ENCODE measurements at regions not wholly inside any gene's neighbourhood (a gene's known extent, or its start where the extent isn't known, plus 50 kb on each side); places are given as distances from the start of the nearest gene placed in this dataset.

DNA sequence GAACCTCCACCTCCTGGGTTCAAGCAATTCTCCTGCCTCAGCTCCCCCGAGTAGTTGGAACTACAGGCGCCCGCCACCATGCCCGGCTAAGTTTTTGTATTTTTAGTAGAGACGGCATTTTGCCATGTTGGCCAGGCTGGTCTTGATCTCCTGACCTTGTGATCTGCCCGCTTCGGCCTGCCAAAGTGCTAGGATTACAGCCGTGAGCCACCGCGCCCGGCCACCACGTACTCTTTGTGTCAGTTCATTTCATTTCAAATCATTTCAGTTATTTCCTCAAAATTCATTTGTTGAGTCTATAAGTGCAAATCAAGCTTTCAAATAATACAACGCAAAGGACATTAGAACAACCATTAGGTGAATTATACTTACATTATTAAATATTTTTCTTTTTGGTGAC lies 943.8 kb downstream of the TYW1 start:
- no peaks in the 10 kb centered on the region for H3K36me3 ChIP-seq
- H3K4me1 ChIP-seq, result peaks cover 0 to 12% (median 0%) of the 10 kb centered on the region in 3 donors
- H3K9me3 ChIP-seq, result no peaks in the 10 kb centered on the region
- WGBS, 2 donors (ENCODE audit: low coverage in 1 of 2), result 90 to 92% methylated on average over 7 to 10 of the region's 13 CpGs
- TF ChIP-seq EP300 (IDR thresholded peaks at IDR 0.05) (no peak), CTCF (IDR thresholded peaks at IDR 0.05) (no peak), POLR2A (IDR thresholded peaks at IDR 0.05) (no peak), POLR2AphosphoS5 (IDR thresholded peaks at IDR 0.05) (no peak)
- no peak overlapping the region for H3K27ac ChIP-seq
- H3K27me3 ChIP-seq, result no peaks in the 10 kb centered on the region
- ATAC-seq, result no peak
- H3K4me3 ChIP-seq, result no peak overlapping the region

DNA sequence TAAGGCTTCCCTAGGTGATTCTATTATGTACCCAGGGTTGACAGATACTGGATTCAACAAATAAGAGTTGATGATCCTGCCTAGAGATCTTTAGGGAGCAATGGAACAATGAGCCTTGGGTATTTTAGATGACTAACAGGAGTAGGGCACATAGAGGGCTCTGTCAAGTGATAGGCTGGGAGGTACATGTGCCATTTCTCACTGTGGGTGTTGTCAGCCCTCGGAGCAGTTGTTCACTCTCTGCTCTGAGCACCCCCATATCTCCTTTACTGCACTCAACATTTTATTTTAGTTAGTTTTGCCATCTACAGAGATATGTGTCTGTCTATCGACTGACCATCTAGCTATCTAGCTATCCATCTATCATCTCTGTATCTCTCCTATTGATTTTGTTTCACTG lies 950.6 kb downstream of the TYW1 start:
- H3K27ac ChIP-seq, result no peak overlapping the region
- no peaks in the 10 kb centered on the region for H3K27me3 ChIP-seq
- no peaks in the 10 kb centered on the region for H3K9me3 ChIP-seq
- ATAC-seq, result no peak
- 88 to 100% methylated on average over 1 to 2 of the region's 2 CpGs for WGBS, 2 donors (ENCODE audit: low coverage in 1 of 2)
- H3K4me1 ChIP-seq, result no peaks in the 10 kb centered on the region
- TF ChIP-seq POLR2A (IDR thresholded peaks at IDR 0.05) (no peak), EP300 (IDR thresholded peaks at IDR 0.05) (no peak), CTCF (IDR thresholded peaks at IDR 0.05) (no peak), POLR2AphosphoS5 (IDR thresholded peaks at IDR 0.05) (no peak)
- H3K36me3 ChIP-seq, result no peaks in the 10 kb centered on the region
- H3K4me3 ChIP-seq, result no peak overlapping the region

- H3K27me3 ChIP-seq, result no peaks in the 10 kb centered on the region
- no peak for ATAC-seq
- no peak for TF ChIP-seq POLR2AphosphoS5 (IDR thresholded peaks at IDR 0.05)
- no peak for TF ChIP-seq POLR2A (IDR thresholded peaks at IDR 0.05)
- TF ChIP-seq EP300 (IDR thresholded peaks at IDR 0.05), result no peak
- TF ChIP-seq CTCF (IDR thresholded peaks at IDR 0.05), result no peak
Observed at GRCh38 chr7:67947646-67948045, 951.0 kb downstream of the TYW1 start.

DNA sequence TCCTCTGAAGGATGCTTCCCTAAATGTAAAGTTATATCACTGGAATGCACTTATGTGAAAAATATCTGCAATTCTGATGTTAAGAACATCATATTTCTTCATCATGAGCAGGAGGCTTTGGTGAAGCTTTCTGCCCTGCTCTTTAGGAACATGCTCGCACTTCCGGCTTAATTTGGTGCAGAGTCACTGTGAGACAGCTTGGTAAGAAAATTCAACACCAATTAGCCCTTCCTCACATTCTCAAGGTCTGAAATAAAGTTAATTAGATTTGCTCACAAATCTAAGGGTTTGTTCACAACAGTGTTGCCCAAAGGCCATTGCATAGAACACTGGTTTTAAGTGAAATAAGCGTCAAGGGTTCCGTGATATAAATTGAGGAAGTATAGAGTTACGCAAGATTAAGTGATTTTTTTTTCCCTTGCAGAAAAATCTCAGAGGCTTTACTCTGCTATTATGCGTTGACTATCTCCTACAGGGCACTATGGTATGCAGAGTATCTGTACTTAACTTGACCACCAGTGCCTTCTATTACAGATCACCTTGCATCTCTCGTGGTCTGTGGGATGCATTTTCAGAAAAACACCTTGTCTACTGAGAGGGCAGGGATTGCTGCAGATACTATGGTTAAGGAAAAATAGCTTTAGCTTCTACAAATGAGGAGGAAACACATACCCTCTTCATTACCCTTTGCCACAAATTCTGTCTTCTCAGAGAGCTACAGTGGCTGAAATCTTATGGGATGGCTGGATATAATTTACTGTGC lies 953.9 kb downstream of the TYW1 start:
- no peak overlapping the region for H3K27ac ChIP-seq
- H3K27me3 ChIP-seq, result no peaks in the 10 kb centered on the region
- H3K9me3 ChIP-seq, result no peaks in the 10 kb centered on the region
- H3K36me3 ChIP-seq, result no peaks in the 10 kb centered on the region
- ATAC-seq, result no peak
- no peak overlapping the region for H3K4me3 ChIP-seq
- no peak for TF ChIP-seq POLR2AphosphoS5 (IDR thresholded peaks at IDR 0.05)
- TF ChIP-seq EP300 (IDR thresholded peaks at IDR 0.05), result no peak
- TF ChIP-seq CTCF (IDR thresholded peaks at IDR 0.05), result no peak
- no peak for TF ChIP-seq POLR2A (IDR thresholded peaks at IDR 0.05)
- H3K4me1 ChIP-seq, result no peaks in the 10 kb centered on the region
- WGBS, 2 donors (ENCODE audit: low coverage in 1 of 2), result 68 to 88% methylated on average over 7 of the region's 7 CpGs

More at GRCh38 chr7:67947646-67948045, 951.0 kb downstream of the TYW1 start:
- Histone ChIP-seq H3K36me3 (no peaks in the 10 kb centered on the region), H3K27ac (no peak overlapping the region), H3K4me1 (no peaks in the 10 kb centered on the region), H3K4me3 (no peak overlapping the region), H3K9me3 (no peaks in the 10 kb centered on the region)
- 82 to 86% methylated on average over 4 to 5 of the region's 5 CpGs for WGBS, 2 donors (ENCODE audit: low coverage in 1 of 2)

DNA sequence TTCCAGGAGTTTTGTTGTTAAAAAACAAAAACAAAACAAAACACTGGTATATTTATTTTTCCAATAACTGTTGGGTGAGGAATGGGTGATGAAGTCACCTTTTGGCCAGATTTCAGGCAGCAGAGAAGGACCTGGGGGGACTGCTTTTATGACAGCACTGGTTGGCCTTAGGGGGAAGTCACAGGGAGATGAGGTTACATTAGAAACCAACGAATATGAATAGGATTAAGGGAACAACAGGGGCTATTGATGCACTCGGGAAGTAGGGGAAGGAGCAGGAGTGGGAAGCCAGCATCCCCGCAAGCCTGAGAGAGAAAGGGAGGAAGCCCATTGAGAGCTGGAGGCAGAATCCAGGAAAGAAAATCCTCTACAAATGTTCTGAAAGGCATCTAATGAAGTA lies 958.4 kb downstream of the TYW1 start:
- H3K27me3 ChIP-seq, result no peaks in the 10 kb centered on the region
- H3K9me3 ChIP-seq, result no peaks in the 10 kb centered on the region
- H3K27ac ChIP-seq, result no peak overlapping the region
- H3K36me3 ChIP-seq, result no peaks in the 10 kb centered on the region
- no peaks in the 10 kb centered on the region for H3K4me1 ChIP-seq
- no peak for TF ChIP-seq POLR2AphosphoS5 (IDR thresholded peaks at IDR 0.05)
- no peak for TF ChIP-seq EP300 (IDR thresholded peaks at IDR 0.05)
- no peak for TF ChIP-seq POLR2A (IDR thresholded peaks at IDR 0.05)
- TF ChIP-seq CTCF (IDR thresholded peaks at IDR 0.05), result no peak
- 48% methylated on average over 3 of the region's 3 CpGs for WGBS, 2 donors (ENCODE audit: low coverage in 1 of 2)
- ATAC-seq, result no peak
- H3K4me3 ChIP-seq, result no peak overlapping the region

All from gastroesophageal sphincter (tissue), 4 donors.